Tibial nerve (tissue), 4 donors: ENCODE measurements at regions not wholly inside any gene's neighbourhood (a gene's known extent, or its start where the extent isn't known, plus 50 kb on each side); places are given as distances from the start of the nearest gene placed in this dataset.

Experiments used
- DNase-seq, 2 donors: peaks; one replicate each; pipeline ENCODE4 v3.0.0-alpha.2; 2019; ENCODE audit warnings: low spot score in 2 of 2
- H3K27ac ChIP-seq, 4 donors: fragments of 200-600 bp; sonication (generic) in 3 of 4; one replicate each; pipeline ENCODE4 v1.5.1; 2017 to 2019; ENCODE audit warnings: mild to moderate bottlenecking in 1 of 4
- H3K27me3 ChIP-seq, 2 donors: fragments of 200-600 bp; sonication (generic) in 1 of 2; one replicate each; pipeline versions ENCODE4 v1.5.1 to v1.6.0; 2017 to 2019
- H3K36me3 ChIP-seq, 3 donors: fragments of 200-600 bp; sonication (generic); one replicate each; pipeline ENCODE4 v1.5.1; 2018 to 2019
- H3K4me1 ChIP-seq, 4 donors: fragments of 200-600 bp; sonication (generic) in 3 of 4; one replicate each; pipeline ENCODE4 v1.5.1; 2017 to 2019
- H3K4me3 ChIP-seq, 4 donors: fragments of 200-600 bp; sonication (generic) in 3 of 4; one replicate each; pipeline ENCODE4 v1.5.1; 2017 to 2019; ENCODE audit warnings: mild to moderate bottlenecking in 1 of 4, moderate library complexity in 1 of 4
- H3K9me3 ChIP-seq, 4 donors: fragments of 200-600 bp; sonication (generic) in 3 of 4; one replicate each; pipeline ENCODE4 v1.5.1; 2017 to 2019
- EP300 ChIP-seq, 2 donors: sonication (generic); formaldehyde crosslinking; IDR thresholded peaks; one replicate each; pipeline ENCODE4 v1.6.1; 2017; ENCODE audit warnings: antibody characterized with exemption in 2 of 2, mild to moderate bottlenecking in 1 of 2
- POLR2A ChIP-seq, 2 donors: fragments of 450-650 bp; IDR thresholded peaks; one replicate each; pipeline ENCODE4 v1.6.1; 2017; ENCODE audit warnings: antibody characterized with exemption in 2 of 2, mild to moderate bottlenecking in 2 of 2, moderate library complexity in 2 of 2
- WGBS, 2 donors: methylation state at CpG; one replicate each; pipeline ENCODE4 v1.1.5; 2018; 5-methylcytosine and 5-hydroxymethylcytosine counted together
- TF ChIP-seq, protein P1 (sequence below), 5 experiments: fragments of 200-600 bp in 3 of 5; fragments of 450-650 bp in 2 of 5; sonication (generic) in 3 of 5; IDR thresholded peaks; one replicate each; pipeline ENCODE4 v1.5.1; 2016 to 2019; ENCODE audit warnings: antibody characterized with exemption in 5 of 5, mild to moderate bottlenecking in 3 of 5, moderate library complexity in 2 of 5

DNA sequence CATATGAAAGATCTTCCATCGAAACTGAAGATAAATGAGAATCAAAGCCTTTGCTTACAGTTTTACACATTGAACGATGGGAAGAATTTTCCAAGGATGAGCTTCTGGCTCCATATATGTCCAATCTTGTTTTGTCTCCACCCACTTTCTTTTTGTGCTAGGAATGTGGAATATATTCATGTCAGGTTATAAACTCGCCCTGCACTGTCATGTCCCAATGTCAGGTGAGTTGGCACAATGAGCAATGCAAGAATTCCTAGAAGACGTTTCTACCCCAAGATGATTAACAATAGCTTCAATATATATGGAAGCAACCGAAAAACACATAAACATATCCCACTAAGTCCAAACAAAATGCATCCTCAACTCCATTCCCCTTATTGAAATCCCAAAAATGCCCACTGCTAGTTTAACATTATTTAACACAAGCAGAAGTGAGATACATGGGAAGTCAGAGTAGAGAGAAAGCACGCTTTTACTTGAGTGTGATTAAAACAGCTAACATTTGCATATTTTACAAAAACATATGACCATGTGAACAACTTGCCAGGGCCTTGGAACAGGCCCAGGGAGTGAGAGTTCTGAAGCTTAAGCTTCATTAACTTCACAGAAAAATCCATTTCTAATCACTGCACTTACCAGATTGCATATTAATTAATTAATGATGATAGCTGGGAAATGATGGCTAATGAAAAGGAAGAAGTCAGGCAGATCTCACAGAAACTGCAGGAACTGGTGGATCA is 233.9 kb downstream of the GXYLT1 start:
- WGBS, 2 donors: 73% methylated on average over 6 of the region's 6 CpGs
- DNase-seq: no peak
- no peak overlapping the region for H3K4me3 ChIP-seq
- no peak overlapping the region for H3K27ac ChIP-seq
- no peaks in the 10 kb centered on the region for H3K4me1 ChIP-seq
- TF ChIP-seq, protein P1, sequence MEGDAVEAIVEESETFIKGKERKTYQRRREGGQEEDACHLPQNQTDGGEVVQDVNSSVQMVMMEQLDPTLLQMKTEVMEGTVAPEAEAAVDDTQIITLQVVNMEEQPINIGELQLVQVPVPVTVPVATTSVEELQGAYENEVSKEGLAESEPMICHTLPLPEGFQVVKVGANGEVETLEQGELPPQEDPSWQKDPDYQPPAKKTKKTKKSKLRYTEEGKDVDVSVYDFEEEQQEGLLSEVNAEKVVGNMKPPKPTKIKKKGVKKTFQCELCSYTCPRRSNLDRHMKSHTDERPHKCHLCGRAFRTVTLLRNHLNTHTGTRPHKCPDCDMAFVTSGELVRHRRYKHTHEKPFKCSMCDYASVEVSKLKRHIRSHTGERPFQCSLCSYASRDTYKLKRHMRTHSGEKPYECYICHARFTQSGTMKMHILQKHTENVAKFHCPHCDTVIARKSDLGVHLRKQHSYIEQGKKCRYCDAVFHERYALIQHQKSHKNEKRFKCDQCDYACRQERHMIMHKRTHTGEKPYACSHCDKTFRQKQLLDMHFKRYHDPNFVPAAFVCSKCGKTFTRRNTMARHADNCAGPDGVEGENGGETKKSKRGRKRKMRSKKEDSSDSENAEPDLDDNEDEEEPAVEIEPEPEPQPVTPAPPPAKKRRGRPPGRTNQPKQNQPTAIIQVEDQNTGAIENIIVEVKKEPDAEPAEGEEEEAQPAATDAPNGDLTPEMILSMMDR (IDR thresholded peaks at IDR 0.05): no peak
- TF ChIP-seq EP300 (IDR thresholded peaks at IDR 0.05) (no peak), POLR2A (IDR thresholded peaks at IDR 0.05) (no peak)
- H3K27me3 ChIP-seq: no peaks in the 10 kb centered on the region
- no peaks in the 10 kb centered on the region for H3K36me3 ChIP-seq
- H3K9me3 ChIP-seq: no peaks in the 10 kb centered on the region

DNA sequence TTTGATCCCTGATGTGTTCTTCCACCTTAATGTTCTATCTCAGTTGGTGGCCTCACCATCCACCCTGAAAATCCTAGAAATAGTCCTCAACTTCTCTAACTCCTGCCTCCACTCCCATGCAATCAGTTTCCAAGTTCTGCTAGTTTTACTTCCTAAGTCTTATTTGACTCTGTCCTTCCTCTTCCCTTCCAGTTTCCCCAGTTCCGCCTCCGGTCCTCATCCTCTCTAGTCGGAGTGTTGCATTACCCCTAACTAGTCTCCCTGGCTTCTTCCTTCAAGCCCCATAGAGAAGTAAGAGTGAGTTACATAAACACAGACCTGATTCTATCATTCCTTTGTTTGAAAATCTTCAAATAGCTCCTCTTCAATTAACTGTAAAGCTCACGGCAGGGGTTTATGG is 236.5 kb downstream of the GXYLT1 start:
- 77% methylated on average over 4 of the region's 4 CpGs for WGBS, 2 donors
- TF ChIP-seq, protein P1 (IDR thresholded peaks at IDR 0.05): no peak
- TF ChIP-seq POLR2A (IDR thresholded peaks at IDR 0.05): no peak
- TF ChIP-seq EP300 (IDR thresholded peaks at IDR 0.05): no peak
- Histone ChIP-seq H3K4me1 (no peaks in the 10 kb centered on the region), H3K27me3 (no peaks in the 10 kb centered on the region), H3K4me3 (no peak overlapping the region), H3K27ac (no peak overlapping the region), H3K36me3 (no peaks in the 10 kb centered on the region), H3K9me3 (no peaks in the 10 kb centered on the region)
- DNase-seq: no peak

DNA sequence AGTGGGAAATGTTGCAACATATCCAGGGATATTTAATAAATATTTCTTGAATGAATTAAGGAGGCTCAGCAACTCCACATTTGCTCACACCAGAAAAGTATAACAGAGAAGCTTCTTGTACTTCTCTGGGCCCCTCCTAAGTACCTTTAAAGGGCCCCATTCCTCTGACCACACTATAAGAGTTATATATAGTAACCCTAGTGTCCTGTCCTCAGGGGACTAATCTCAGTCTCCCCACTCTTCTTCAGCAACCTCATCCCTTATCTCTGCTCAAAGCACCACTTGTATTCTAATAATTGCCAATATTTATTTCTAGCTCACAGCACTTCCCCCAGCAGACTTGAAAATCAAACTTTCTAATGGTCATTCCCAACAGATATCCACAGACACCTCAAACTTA is 237.1 kb downstream of the GXYLT1 start:
- DNase-seq: no peak
- H3K27ac ChIP-seq: no peak overlapping the region
- no peak for TF ChIP-seq POLR2A (IDR thresholded peaks at IDR 0.05)
- TF ChIP-seq, protein P1 (IDR thresholded peaks at IDR 0.05): no peak
- TF ChIP-seq EP300 (IDR thresholded peaks at IDR 0.05): no peak
- no peaks in the 10 kb centered on the region for H3K27me3 ChIP-seq
- no peaks in the 10 kb centered on the region for H3K4me1 ChIP-seq
- no peaks in the 10 kb centered on the region for H3K36me3 ChIP-seq
- no peaks in the 10 kb centered on the region for H3K9me3 ChIP-seq
- no peak overlapping the region for H3K4me3 ChIP-seq

DNA sequence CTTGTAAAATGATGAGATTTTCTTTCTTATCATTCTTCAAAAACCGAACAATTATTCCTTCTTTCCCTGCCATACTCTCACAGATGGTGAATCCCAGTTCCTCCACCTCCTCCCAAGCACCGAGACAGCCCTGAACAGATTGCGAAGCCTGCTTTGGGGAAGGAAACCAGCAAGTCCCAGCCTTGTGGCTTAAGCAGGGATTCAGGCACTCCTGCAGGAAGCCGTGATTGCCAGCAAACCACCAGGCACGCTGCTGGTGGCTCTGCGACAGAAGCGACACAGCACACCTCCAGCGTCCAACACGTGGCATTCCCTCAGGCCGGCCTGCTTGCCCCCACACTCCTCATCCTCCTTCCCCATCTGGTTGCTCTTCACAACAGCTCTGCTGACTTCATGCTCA is 237.7 kb downstream of the GXYLT1 start:
- TF ChIP-seq EP300 (IDR thresholded peaks at IDR 0.05) (no peak), POLR2A (IDR thresholded peaks at IDR 0.05) (no peak)
- TF ChIP-seq, protein P1 (IDR thresholded peaks at IDR 0.05): no peak
- Histone ChIP-seq H3K27me3 (no peaks in the 10 kb centered on the region), H3K4me1 (no peaks in the 10 kb centered on the region), H3K4me3 (no peak overlapping the region), H3K27ac (no peak overlapping the region), H3K36me3 (no peaks in the 10 kb centered on the region), H3K9me3 (no peaks in the 10 kb centered on the region)
- no peak for DNase-seq
- WGBS, 2 donors: 60 to 61% methylated on average over 10 of the region's 10 CpGs

DNA sequence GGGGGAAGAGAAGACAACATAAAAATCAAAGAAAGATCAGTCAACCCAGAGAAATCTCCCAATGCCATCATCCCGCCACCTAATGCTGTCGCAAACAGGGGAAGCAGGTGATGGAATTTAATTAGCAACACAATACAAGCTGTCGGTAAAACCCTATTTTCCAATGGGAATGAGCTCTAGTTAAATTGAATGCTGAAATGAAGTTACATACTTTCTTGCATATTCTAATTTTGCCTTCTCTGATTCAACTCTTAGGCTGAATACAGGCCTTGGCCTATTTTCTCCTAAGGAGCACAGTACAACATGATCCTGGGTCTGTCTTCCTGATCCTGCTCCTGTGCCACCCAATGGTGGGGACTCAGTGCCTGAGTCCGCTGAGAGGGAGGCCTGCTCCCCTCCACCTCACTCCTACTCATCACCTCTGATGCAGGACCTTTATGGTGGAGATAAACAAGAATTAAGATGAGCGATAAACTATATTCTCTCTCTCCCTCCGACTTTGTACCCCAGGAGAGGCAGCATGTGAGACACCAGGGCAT is 238.8 kb downstream of the GXYLT1 start:
- TF ChIP-seq EP300 (IDR thresholded peaks at IDR 0.05) (no peak), POLR2A (IDR thresholded peaks at IDR 0.05) (no peak)
- TF ChIP-seq, protein P1 (IDR thresholded peaks at IDR 0.05): no peak
- no peaks in the 10 kb centered on the region for H3K9me3 ChIP-seq
- no peaks in the 10 kb centered on the region for H3K36me3 ChIP-seq
- H3K4me1 ChIP-seq: no peaks in the 10 kb centered on the region
- no peak overlapping the region for H3K27ac ChIP-seq
- no peaks in the 10 kb centered on the region for H3K27me3 ChIP-seq
- no peak overlapping the region for H3K4me3 ChIP-seq
- no peak for DNase-seq
- WGBS, 2 donors: 94 to 95% methylated on average over 6 of the region's 6 CpGs
